HL-60 (cell line): ENCODE measurements at regions not wholly inside any gene's neighbourhood (a gene's known extent, or its start where the extent isn't known, plus 50 kb on each side); places are given as distances from the start of the nearest gene placed in this dataset.

Experiments used
- DNase-seq, 2 experiments: peaks; one replicate each; pipeline ENCODE4 v3.0.0-alpha.2; 2010 to 2020; ENCODE audit warnings: low read depth in 1 of 2, low spot score in 1 of 2
- H3K27ac ChIP-seq: fragments of 250-450 bp; sonication (Bioruptor Pico); replicated peaks from 2 replicates; pipeline ENCODE4 v1.5.1; 2020; ENCODE audit warnings: mild to moderate bottlenecking, moderate library complexity
- H3K27me3 ChIP-seq: fragments of 250-450 bp; sonication (Bioruptor Pico); 2 replicates; pipeline ENCODE4 v1.5.1; 2021; ENCODE audit warnings: mild to moderate bottlenecking, moderate library complexity; ENCODE audit not compliant: insufficient read depth, poor library complexity, severe bottlenecking
- H3K4me3 ChIP-seq: replicated peaks from 2 replicates; pipeline ENCODE4 v1.5.1; 2011; ENCODE audit warnings: mild to moderate bottlenecking, control low read depth, low read length; ENCODE audit not compliant: insufficient read depth
- CTCF ChIP-seq: IDR thresholded peaks from one replicate; pipeline ENCODE4 v1.5.1; 2011; ENCODE audit warnings: low read length, control low read depth, inconsistent platforms; ENCODE audit not compliant: insufficient read depth
- GABPA ChIP-seq: IDR thresholded peaks from 2 replicates; pipeline ENCODE4 v1.6.1; 2012; ENCODE audit warnings: low read depth
- POLR2AphosphoS5 ChIP-seq: IDR thresholded peaks from 2 replicates; pipeline ENCODE4 v1.6.1; 2012; ENCODE audit warnings: low read depth
- REST ChIP-seq: IDR thresholded peaks from 2 replicates; pipeline ENCODE4 v1.6.1; 2012; ENCODE audit warnings: low read depth; ENCODE audit not compliant: insufficient replicate concordance
- SPI1 ChIP-seq: IDR thresholded peaks from 2 replicates; pipeline ENCODE4 v1.6.1; 2012; ENCODE audit warnings: low read depth, mild to moderate bottlenecking, borderline replicate concordance

GRCh38 chr4:168021666-168022065 lies 70.7 kb upstream of the ANXA10 start:
- TF ChIP-seq GABPA (no peak), CTCF (no peak), REST (no peak), POLR2AphosphoS5 (no peak), SPI1 (no peak)
- no peak overlapping the region for H3K27ac ChIP-seq
- no peaks in the 10 kb centered on the region for H3K27me3 ChIP-seq
- no peak for DNase-seq
- no peak overlapping the region for H3K4me3 ChIP-seq

- no peak overlapping the region for H3K27ac ChIP-seq
- TF ChIP-seq CTCF (no peak), REST (no peak)
- no peak overlapping the region for H3K4me3 ChIP-seq
- no peaks in the 10 kb centered on the region for H3K27me3 ChIP-seq
- DNase-seq: no peak
Measured at GRCh38 chr4:168028568-168028967, 63.8 kb upstream of the ANXA10 start.

GRCh38 chr4:168028970-168029597 lies 63.3 kb upstream of the ANXA10 start:
- no peak for TF ChIP-seq POLR2AphosphoS5
- TF ChIP-seq CTCF: no peak
- TF ChIP-seq SPI1: no peak
- TF ChIP-seq REST: no peak
- TF ChIP-seq GABPA: no peak
- Histone ChIP-seq H3K27me3 (no peaks in the 10 kb centered on the region), H3K4me3 (no peak overlapping the region), H3K27ac (no peak overlapping the region)
- no peak for DNase-seq
